ENCODE measurements at regions not wholly inside any gene's neighbourhood (a gene's known extent, or its start where the extent isn't known, plus 50 kb on each side); places are given as distances from the start of the nearest gene placed in this dataset.

DNA sequence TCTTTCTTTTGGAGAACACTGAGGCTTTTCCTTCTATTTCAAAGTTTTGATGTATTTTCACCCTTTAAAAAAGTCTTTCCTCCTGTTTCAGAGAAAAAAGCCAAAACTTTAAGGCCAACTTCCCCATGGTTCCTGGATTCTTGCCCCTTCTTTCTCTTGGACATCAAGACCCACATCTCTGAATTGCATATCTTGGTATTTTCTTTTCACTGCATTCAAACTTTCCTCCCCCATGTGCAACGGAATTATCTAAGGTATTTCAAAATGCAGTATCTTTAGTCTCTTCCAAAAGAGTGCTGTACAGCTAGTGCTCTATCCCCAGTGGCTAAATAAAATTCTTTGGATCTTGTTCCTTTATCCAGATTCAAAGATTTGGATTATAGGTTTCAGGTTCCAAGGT, 81.1 kb upstream of the TSPAN2 start:
- TF ChIP-seq CTCF (IDR thresholded peaks at IDR 0.05): no peak
- TF ChIP-seq POLR2A (IDR thresholded peaks at IDR 0.05): no peak

All from esophagus squamous epithelium (tissue), 4 donors.